HG02970 (cell line): ENCODE measurements at regions not wholly inside any gene's neighbourhood (a gene's known extent, or its start where the extent isn't known, plus 50 kb on each side); places are given as distances from the start of the nearest gene placed in this dataset.

Source experiments
- ATAC-seq: cut with Tn5 transposase; IDR thresholded peaks from one replicate; pipeline ENCODE4 v1.9.1; 2021; ENCODE audit warnings: mild to moderate bottlenecking, moderate library complexity, moderate number of reproducible peaks; ENCODE audit not compliant: unreplicated experiment, low FRiP score

DNA sequence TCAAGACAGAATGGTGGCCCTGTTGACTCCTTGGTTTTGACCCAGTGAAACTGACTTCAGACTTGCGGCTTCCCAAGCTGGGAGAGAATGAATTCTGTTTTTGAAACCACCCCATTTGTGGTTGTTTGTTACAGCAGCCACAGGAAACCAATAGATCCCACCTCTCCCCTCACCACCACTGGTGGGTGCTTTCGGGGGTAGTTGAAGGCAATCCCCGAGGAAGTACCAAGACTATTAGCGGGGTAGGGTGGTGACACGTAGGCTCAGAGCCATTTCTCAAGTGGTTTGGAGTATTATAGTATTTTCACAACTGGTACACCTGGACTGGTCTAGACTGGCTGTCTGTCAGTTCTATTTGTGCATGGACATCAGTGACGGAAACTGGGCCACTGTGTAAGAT is 189.1 kb upstream of the RBPJ start:
- ATAC-seq: no peak

DNA sequence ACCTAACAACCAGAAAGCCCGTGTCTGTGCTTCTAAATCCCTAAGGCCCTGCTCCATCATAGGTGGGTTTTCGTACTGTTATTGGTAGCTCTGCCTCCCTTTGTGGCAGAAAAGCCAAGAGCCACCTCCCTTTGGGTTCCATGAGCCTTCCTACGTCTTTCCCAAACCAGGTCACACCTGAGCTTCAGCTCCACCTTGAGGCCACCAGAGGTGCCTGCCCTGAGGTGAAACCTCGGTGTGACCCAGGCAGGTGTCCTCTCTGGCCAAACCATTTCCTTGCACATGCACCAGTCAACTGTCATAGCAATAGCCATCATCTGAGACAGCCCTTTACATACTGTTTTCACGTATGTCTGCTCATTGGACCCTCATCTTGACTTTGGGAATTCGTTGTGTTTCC is 188.0 kb upstream of the RBPJ start:
- no peak for ATAC-seq

DNA sequence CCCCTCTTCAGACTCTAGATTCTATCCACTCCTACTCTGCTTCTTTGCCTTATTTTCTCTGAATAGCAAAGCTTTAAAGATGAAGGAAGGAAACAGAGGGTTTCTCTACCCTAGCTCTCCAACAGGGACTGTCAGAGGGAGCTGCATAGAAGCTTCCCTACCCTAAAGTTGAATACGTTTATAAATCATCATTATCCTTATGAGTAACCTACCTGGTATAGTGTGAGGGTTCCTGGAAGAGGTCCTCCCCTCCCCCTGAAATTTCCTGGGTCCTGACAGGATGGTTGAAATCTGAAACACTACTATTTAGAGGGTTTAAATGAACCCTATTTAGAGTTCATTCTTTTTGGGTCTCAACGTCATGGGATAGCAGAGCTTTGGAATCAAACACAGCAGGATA is 187.0 kb upstream of the RBPJ start:
- ATAC-seq: no peak

DNA sequence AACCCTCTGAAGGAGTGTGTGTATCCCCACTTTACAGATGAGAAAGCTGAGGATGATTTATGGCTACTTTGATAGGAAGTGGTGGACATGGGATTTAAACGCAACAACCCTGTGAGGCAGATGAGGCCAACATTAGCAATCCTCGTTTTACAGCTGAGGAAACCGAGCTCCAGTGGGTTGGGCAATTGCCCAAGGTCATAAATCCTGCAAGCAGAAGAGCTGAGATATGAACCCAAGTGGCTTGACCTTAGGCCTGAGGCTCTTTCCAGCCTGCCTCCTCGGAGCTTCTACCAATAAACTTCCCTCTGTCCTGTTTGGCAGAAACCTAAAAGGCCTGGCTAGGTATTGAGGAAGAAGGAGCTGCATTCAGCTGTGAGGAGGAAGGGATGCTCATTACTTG is 185.5 kb upstream of the RBPJ start:
- ATAC-seq: no peak

DNA sequence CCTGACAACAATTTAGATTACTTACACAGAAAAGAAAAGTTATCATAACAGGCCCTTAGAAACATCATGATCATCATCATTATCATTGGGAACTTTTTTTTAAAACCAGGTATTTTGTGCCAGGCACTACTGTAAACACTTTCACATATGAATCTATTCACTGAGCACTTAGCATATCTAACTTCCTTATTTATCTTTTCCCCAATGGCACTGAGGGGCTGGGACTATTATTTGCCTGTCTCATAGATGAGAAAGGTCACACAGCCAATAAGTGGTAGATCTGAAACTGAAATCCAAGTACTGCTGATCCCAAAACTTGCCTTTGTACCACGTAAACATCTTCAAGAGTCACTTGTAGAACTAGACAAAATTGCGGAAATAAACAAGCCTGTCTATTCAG is 184.2 kb upstream of the RBPJ start:
- no peak for ATAC-seq

DNA sequence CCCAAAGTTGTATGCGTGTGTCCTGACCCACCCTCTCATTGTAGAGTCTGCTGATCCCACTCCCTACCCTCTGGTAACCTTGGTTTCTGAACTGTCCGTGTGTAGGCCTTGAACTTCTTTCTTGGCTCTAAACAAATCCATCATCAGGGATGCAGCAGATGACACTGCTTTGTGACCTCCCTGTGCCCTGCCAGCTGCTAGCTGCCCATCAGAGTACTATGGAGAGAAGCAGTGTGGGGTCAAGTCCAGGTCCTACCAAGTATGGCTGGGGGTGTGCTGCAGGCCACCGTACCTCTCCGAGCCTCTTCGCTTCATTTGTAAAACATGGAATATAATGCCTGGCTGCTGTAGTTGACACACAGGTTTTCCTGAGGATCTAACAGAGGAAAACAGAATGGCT is 183.5 kb upstream of the RBPJ start:
- ATAC-seq: no peak

DNA sequence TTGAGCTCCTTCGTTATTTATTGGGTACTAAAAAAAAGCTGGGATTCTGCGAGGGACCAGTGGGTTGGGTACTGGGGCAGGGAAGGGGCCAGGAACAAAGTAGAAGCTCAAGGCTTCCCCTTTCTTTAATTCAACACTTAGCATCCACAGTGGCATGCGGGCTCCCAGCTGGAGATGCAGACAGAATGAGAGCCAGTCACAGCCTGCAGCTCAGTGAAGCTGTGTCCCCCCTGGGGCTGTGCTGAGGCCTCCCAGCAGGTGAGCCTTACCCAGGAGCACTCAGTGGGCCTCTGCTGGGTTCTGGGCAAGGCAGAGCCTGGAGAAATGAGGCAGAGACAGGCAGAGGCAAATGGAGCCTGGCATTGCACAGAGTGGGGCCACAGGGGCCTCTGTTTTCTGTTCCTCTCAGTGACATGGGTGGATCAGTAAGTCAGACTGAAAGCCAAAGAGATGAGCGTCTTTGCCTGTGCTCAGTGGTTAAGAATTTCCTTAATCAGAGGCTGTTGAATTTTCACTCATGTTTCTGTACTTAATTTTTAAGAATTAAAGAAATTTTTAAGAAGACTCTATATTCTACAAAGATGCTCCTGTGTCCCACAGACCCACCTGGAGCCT is 181.4 kb upstream of the RBPJ start:
- no peak for ATAC-seq

DNA sequence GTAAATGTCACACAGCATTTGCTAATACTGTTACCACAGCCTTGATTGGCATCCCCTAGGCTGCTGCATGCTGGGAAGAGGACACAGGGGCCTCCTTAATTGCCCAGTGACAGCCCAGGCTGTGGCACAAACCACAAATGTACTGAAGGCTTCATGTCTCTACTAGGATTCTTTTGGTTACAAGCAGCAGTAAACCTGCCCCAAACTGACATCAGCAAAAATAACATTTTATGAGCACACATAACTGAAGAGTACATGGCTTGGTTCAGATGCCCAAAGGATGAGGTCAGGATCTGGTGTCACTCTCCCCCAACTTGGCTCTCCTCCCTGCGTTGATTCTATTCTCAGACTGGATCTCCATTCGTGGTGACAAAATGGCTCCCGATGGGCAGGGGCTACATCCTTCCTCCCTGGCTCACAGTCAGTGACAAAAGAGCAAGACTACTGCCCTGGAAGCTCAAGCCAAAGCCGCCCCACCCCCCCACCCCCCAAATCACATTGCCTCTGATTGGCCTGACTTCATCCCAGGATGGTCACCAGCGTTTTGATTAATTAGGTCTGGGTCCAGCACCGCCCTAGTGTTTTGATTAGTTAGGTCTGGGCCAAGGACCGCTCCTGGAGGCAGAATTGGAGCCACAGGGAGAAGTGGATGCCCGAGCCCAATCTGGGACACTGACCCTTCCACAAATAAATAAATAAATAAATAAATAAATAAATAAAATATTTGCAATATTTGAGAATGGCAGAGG is 180.5 kb upstream of the RBPJ start:
- no peak for ATAC-seq

DNA sequence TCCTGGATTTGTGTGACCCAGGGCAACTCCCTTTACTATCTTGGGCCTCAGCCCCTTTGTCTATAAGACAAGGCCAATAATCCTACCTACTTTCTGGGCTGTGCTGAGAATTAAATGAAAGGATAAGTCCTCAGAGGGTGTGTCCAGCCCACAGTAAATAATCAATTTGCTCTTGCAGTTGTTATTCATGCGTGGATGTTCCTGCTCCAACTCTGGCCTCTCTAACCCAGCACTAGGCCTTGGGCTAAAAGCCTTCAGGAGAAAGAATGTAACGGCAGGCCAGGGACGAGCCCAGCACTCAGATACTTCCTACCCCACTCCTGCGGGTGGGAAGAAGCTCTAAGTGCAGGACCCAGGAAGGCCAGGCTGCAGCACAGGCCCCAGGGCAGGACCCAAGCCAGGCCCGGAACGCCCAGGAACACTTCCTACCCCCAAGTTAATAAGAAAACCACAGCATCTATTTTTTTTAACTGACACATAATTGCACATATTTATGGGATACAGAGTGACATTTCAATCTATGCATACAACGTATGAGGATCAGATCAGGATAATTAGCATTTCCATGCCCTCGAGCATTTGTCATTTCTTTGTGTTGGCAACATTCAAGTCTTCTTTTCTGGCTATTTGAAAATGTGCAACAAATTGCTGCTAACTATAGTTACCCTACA is 179.6 kb upstream of the RBPJ start:
- ATAC-seq: no peak

DNA sequence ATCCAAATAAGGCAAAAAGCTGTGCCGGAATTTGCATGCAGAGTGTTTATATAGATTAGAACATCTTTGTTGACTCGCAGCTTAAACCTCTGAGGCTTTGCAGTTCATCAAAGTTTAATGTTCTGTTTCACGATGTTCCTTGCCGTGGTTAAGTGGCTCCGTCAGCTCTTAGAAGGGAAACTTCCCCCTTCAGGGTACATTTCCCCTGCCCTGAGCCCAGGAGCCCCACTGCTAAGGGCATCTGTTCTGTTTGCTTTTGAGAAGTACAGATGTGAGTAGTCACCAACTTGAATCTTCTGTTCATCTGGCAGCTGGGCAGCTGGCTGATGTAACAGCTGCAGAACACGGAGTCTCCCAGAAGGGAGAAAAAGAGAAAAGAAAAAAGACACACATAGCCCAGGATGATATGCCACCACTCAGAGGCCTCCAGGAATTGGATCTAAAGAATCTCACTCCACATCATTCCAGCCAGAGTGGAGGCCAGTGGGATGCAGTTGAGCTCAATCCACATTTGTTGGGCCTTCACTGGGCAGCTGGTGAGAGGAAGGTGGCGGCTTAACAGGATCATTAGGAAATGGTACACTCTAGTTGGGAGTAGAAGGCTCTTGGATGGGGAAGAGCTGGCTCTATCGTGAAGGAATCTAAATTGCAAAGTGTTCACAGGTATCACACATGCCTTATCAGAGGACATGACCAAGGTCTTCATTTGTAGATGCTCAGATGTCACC is 178.7 kb upstream of the RBPJ start:
- no peak for ATAC-seq

DNA sequence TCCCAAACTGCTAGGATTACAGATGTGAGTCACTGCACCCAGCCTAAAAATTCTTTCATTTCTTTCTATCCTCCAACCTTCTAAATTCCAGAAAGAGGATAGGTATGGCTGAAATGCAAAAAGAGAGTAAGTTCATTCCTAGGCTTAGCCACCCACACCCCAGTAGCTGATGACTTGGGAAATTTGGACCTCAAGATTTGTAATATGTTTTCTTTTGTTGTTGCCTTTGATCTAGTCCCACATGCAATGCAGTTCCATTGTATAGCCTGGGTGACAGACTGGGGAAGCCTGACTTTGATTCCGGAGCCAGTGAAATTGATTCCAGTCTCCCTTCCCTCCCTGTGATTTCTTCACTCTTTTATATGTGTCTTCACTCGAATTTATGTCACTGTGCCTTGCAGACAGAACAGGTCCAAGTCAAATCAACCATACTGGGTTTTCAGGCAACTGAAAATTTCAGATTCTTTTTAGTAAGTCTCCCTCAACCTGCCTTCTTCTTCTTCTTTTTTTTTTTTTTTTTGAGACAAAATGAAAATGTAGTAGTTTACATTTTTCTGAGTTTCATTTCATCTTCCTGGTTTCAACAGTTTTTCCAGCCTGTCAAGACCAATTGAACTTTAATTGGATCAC is 176.2 kb upstream of the RBPJ start:
- ATAC-seq: no peak

DNA sequence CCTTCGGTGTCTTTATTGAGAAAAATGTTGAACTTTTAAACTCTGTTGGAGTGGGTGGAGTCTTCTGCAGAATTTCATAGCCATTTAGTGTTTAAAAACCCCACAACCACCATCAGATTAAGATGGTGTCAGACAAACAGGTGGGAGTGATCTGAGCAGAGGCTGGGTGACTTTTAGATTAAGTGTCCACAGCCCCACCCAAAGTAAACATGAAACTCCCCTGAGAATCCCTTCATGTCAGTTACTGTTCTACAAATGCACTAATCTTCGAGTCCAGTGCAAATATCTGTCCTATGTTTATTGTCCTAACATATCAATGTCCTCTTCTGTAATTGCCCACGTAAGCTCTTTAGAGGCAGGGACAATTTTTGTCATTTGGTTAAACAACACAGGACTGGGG is 175.6 kb upstream of the RBPJ start:
- ATAC-seq: no peak

DNA sequence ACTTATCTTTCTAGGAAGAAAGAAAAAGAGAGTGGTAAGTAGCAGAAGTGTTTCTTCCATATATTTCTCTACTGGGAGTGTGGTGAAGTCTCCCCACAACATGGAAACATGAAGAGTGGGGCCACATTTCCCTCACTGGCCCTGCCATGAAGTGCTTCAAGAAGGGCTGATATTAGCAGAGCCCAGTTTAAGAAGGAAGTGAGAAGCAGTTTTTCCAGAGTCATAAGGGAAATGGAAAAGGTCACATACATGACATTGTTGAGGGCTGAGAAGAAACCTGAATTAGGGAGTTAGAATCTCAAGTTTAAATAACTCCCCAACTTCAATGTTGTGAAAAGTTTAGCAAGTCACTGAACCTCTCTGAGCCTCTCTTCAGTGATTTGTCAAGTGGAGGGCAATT is 171.9 kb upstream of the RBPJ start:
- ATAC-seq: no peak

DNA sequence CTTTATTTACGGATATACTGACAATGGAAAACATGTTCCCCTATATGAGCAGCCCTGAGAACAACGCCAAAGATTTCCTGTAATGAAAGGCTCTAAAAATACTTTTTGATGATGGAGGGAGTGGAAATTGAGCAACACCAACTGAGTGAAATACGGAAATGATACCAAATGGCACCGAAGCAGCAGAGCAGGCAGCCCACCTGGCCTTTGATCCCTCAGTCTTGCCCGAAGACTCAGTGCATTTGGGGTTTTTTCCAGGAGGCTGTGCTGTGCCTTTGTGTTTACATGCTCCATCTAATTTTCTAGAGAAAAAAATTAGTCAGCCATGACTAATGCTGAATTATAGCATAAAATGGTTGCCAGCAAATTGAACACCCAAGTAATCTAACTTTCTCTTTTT is 169.9 kb upstream of the RBPJ start:
- no peak for ATAC-seq

DNA sequence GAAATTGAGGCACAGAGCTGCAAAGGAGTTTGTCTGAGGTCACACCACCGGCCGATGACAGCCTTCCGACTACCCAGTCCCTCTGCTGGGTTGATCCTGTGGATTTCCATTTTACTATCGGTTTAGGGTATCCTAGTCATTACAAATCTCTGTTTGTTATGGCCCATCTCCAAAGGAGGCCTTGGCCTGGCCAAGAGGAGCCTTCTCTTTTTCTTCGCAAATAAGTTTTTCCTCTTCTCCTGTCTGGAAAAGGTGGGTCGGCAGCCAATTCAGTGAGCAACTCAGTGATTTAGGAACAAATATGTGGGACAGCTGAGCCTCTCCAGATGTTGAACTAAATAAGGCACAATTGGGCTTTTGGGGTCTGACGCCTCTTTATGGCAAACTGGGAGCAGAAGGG is 169.2 kb upstream of the RBPJ start:
- ATAC-seq: no peak

DNA sequence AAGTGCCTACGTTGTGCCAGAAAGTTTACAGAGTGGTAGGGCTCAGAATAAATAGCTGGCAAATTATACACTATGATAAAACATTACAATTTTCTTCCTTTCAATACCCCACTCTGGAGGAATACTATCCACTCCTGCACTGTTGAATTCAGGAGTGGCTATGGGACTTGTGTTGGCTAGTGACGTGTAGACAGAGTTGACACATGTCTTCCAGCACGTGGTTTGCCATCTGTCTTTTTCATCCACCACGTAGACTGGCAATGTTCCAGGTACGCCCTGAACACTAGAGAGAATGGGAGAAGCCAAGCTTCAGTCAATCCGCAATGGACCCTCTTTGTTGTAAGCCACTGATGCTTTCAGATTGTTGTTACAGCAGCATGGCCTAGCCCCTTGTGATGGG is 168.8 kb upstream of the RBPJ start:
- no peak for ATAC-seq

DNA sequence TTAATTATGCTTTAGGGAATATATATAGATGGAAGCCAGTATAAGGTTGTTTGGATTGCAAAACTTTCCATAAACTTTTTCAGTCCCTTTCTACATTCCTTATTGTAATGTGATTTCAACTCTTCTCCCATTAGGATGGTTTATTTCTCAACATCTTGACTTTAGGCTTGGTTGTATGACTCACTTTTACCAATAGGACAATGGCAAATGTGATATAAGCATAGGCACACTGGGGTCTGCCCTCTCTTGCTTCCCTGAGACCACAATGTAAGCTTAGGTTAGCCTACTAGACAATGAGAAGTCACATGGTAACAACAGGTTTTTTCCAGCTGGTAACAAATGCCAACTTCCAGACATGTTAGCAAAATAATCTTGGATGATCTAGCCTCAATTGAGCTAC is 163.3 kb upstream of the RBPJ start:
- no peak for ATAC-seq

DNA sequence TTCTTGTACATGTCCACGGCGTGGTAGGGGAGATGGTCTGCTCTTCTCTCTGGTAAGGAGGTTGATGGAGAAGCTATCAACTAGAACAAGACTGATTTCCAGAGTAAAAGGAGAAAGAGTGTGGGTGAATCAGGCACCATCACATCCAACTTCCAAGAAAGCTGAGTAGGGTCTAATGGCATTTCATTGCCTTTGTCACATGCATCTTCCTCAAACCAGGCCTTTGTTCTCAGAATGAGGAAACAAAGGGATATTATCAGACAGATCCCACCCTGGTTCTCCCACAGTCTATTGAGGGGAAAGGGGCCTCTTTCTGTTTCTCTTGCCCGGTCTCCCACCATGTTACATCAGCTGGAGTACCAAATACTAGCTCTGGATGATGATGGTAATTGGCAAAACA is 160.2 kb upstream of the RBPJ start:
- no peak for ATAC-seq

DNA sequence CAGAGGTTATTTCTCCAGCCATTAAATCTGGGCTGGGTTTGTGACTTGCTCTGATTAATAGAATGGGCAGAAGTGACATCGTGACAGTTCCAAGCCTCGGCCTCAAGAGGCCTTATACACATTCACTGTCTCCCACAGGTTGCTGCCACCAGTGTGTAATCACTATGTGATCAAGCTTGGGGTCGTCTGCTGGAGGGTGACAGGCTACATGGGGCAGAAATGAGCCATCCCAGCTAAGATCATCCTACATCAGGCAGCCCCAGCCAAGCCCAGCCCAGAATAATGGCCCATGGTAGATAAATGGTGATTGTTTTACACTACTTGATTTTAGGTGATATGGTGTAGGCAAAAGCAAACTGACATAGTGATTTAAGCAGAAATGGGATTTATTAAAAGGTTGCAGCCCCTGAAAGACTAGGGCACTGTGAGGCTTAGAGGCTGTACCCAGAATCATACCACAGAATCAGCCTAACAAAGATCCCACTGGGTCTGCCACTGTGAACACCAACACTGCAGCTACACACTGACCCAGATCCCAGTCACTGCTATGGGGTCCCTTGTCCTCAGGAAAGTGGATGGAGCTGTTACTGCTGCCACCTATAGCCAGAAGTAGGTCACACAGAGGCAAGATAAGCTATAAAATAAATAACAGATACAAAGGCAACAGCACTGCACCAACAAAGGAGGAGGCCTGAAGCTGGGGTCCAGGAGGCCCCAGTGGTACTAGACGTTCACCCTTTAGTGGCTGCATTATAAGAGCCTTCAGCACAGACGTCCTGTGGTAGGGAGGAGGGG is 159.6 kb upstream of the RBPJ start:
- no peak for ATAC-seq

DNA sequence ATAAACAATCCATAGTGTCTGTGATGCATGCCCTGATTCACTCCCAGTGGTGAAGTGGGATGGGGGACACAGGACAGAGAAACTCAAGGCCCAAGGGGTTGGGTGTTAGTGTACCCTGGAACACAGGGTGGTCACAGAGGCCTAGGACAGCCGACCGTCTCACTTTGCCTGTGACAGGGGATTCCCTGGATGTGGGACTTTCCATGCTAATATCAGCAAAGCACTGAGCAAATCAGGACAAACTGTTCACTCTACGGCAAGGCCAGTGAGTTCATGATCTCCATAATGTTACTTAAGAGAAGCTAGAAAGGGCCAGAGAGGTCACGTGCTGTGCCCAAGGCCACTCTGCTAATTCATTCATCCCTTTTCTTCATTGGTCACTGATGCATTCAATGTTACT is 158.7 kb upstream of the RBPJ start:
- ATAC-seq: no peak
